GM12878 (cell line): ENCODE measurements at regions not wholly inside any gene's neighbourhood (a gene's known extent, or its start where the extent isn't known, plus 50 kb on each side); places are given as distances from the start of the nearest gene placed in this dataset.

Experiments
- BHLHE40 ChIP-seq, 2 experiments: fragments of 450-650 bp in 1 of 2; IDR thresholded peaks; 2 replicates each; pipeline ENCODE4 v1.6.1; 2011 to 2017; ENCODE audit warnings: low read depth in 2 of 2, borderline replicate concordance in 1 of 2, improper control_type of control experiment in 1 of 2, low read length in 1 of 2, mild to moderate bottlenecking in 1 of 2
- CREB1 ChIP-seq: IDR thresholded peaks from 2 replicates; pipeline ENCODE4 v1.6.1; 2012; ENCODE audit warnings: low read depth, mild to moderate bottlenecking, inconsistent platforms
- E4F1 ChIP-seq: fragments of 450-650 bp; IDR thresholded peaks from 2 replicates; pipeline ENCODE4 v1.6.1; 2018; ENCODE audit warnings: borderline replicate concordance, mild to moderate bottlenecking; ENCODE audit not compliant: partially characterized antibody
- ETV6 ChIP-seq, 2 experiments: fragments of 450-650 bp in 1 of 2; IDR thresholded peaks in 1 of 2; conservative IDR thresholded peaks in 1 of 2; 2 replicates each; pipeline ENCODE4 v1.6.1; 2014; ENCODE audit warnings: antibody characterized with exemption in 1 of 2, borderline replicate concordance in 1 of 2, low read depth in 1 of 2, mild to moderate bottlenecking in 1 of 2, moderate library complexity in 1 of 2
- IKZF1 ChIP-seq: fragments of 450-650 bp; conservative IDR thresholded peaks from 2 replicates; pipeline ENCODE4 v1.6.1; 2017; ENCODE audit warnings: antibody characterized with exemption, mild to moderate bottlenecking
- IKZF2 ChIP-seq, 2 experiments: fragments of 450-650 bp; IDR thresholded peaks; 2 replicates each; pipeline ENCODE4 v1.6.1; 2017; ENCODE audit warnings: mild to moderate bottlenecking in 2 of 2, moderate library complexity in 2 of 2
- IRF5 ChIP-seq: fragments of 450-650 bp; IDR thresholded peaks from 2 replicates; pipeline ENCODE4 v1.6.1; 2017; ENCODE audit warnings: borderline replicate concordance
- RUNX3 ChIP-seq: IDR thresholded peaks from 2 replicates; pipeline ENCODE4 v1.6.1; 2012; ENCODE audit warnings: low read length, inconsistent platforms
- SMAD5 ChIP-seq: IDR thresholded peaks from 2 replicates; pipeline ENCODE4 v1.6.1; 2016; ENCODE audit warnings: antibody characterized with exemption, low read depth
- SMARCA5 ChIP-seq: fragments of 450-650 bp; IDR thresholded peaks from 2 replicates; pipeline ENCODE4 v1.6.1; 2017; ENCODE audit warnings: mild to moderate bottlenecking
- ZBTB11 ChIP-seq: fragments of 450-650 bp; formaldehyde crosslinking; IDR thresholded peaks from 2 replicates; pipeline ENCODE4 v1.5.0; 2022; ENCODE audit warnings: mild to moderate bottlenecking, missing genetic modification characterization

GRCh38 chr10:64039198-64039597 lies 518.0 kb downstream of the REEP3 start (continued):
- TF ChIP-seq ZBTB11 (CRISPR knock-in tag) (no peak), RUNX3 (peak; percentile 41; the same call in 1 of the 2 replicates), IKZF1 (peak; percentile 34; the same call in 1 of the 2 replicates), IKZF2 (IDR thresholded peaks at IDR 0.05) (peak; percentile 23 to 45; a peak in 1 of 4 replicates), E4F1 (no peak), SMAD5 (no peak), BHLHE40 (IDR thresholded peaks at IDR 0.05; ENCODE audit: borderline replicate concordance in 1 of 2, low read depth in 2 of 2, low read length in 1 of 2) (peak; percentile 41 to 45; a peak in 2 of 4 replicates), ETV6 (conservative IDR thresholded peaks at IDR 0.05 in 1 of 2, IDR thresholded peaks at IDR 0.05 in 1 of 2; ENCODE audit: borderline replicate concordance in 1 of 2, low read depth in 1 of 2) (no peak), IRF5 (no peak), SMARCA5 (no peak), CREB1 (no peak)
